Liver (tissue), 3 donors: ENCODE measurements at regions not wholly inside any gene's neighbourhood (a gene's known extent, or its start where the extent isn't known, plus 50 kb on each side); places are given as distances from the start of the nearest gene placed in this dataset.

ENCODE experiments used
- FOXA2 ChIP-seq: IDR thresholded peaks from 2 replicates; pipeline ENCODE4 v1.6.1; 2016; ENCODE audit warnings: antibody characterized with exemption
- GABPA ChIP-seq, 2 donors: IDR thresholded peaks in 1 of 2; conservative IDR thresholded peaks in 1 of 2; 2 replicates each; pipeline ENCODE4 v1.6.1; 2016; ENCODE audit warnings: antibody characterized with exemption in 2 of 2, mild to moderate bottlenecking in 1 of 2, moderate library complexity in 1 of 2
- HNF4A ChIP-seq, 2 donors: conservative IDR thresholded peaks; 2 replicates each; pipeline ENCODE4 v1.6.1; 2016; ENCODE audit warnings: antibody characterized with exemption in 2 of 2, mild to moderate bottlenecking in 2 of 2
- JUND ChIP-seq, 2 donors: IDR thresholded peaks; 2 replicates each; pipeline ENCODE4 v1.6.1; 2016; ENCODE audit warnings: antibody characterized with exemption in 2 of 2
- RAD21 ChIP-seq, 2 donors: IDR thresholded peaks; 2 replicates each; pipeline ENCODE4 v1.6.1; 2016; ENCODE audit warnings: antibody characterized with exemption in 2 of 2, mild to moderate bottlenecking in 2 of 2
- REST ChIP-seq: IDR thresholded peaks from 2 replicates; pipeline ENCODE4 v1.6.1; 2016; ENCODE audit warnings: antibody characterized with exemption, mild to moderate bottlenecking
- RXRA ChIP-seq, 2 donors: IDR thresholded peaks; 2 replicates each; pipeline ENCODE4 v1.6.1; 2017 to 2018; ENCODE audit warnings: antibody characterized with exemption in 2 of 2, mild to moderate bottlenecking in 1 of 2
- SP1 ChIP-seq: IDR thresholded peaks from 2 replicates; pipeline ENCODE4 v1.6.1; 2018; ENCODE audit warnings: antibody characterized with exemption, mild to moderate bottlenecking
- TAF1 ChIP-seq: conservative IDR thresholded peaks from 2 replicates; pipeline ENCODE4 v1.6.1; 2016; ENCODE audit warnings: antibody characterized with exemption, mild to moderate bottlenecking
- YY1 ChIP-seq: IDR thresholded peaks from 2 replicates; pipeline ENCODE4 v1.6.1; 2016; ENCODE audit warnings: antibody characterized with exemption, mild to moderate bottlenecking
- ZBTB33 ChIP-seq: IDR thresholded peaks from 2 replicates; pipeline ENCODE4 v1.6.1; 2016; ENCODE audit warnings: antibody characterized with exemption
- TF ChIP-seq, protein P1 (sequence below): fragments of 150-350 bp; IDR thresholded peaks from 2 replicates; pipeline ENCODE4 v1.5.1; 2017; ENCODE audit warnings: improper control_type of control experiment, low read depth, low read length; ENCODE audit not compliant: missing input control
- TF ChIP-seq, protein P2 (sequence below): IDR thresholded peaks from 2 replicates; pipeline ENCODE4 v1.6.1; 2016; ENCODE audit warnings: antibody characterized with exemption
- TF ChIP-seq, protein P3 (sequence below): IDR thresholded peaks from 2 replicates; pipeline ENCODE4 v1.6.1; 2016; ENCODE audit warnings: antibody characterized with exemption
- donor health status: healthy.
- donor health status: healthy.

GRCh38 chr11:15748132-15748531, 608.2 kb downstream of the SOX6 start:
- TF ChIP-seq HNF4A (conservative IDR thresholded peaks at IDR 0.05) = no peak
- TF ChIP-seq, protein P1, sequence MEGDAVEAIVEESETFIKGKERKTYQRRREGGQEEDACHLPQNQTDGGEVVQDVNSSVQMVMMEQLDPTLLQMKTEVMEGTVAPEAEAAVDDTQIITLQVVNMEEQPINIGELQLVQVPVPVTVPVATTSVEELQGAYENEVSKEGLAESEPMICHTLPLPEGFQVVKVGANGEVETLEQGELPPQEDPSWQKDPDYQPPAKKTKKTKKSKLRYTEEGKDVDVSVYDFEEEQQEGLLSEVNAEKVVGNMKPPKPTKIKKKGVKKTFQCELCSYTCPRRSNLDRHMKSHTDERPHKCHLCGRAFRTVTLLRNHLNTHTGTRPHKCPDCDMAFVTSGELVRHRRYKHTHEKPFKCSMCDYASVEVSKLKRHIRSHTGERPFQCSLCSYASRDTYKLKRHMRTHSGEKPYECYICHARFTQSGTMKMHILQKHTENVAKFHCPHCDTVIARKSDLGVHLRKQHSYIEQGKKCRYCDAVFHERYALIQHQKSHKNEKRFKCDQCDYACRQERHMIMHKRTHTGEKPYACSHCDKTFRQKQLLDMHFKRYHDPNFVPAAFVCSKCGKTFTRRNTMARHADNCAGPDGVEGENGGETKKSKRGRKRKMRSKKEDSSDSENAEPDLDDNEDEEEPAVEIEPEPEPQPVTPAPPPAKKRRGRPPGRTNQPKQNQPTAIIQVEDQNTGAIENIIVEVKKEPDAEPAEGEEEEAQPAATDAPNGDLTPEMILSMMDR = no peak
- TF ChIP-seq REST = no peak
- TF ChIP-seq, protein P2, sequence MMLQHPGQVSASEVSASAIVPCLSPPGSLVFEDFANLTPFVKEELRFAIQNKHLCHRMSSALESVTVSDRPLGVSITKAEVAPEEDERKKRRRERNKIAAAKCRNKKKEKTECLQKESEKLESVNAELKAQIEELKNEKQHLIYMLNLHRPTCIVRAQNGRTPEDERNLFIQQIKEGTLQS = no peak
- TF ChIP-seq SP1 = no peak
- no peak for TF ChIP-seq RXRA (IDR thresholded peaks at IDR 0.05)
- no peak for TF ChIP-seq JUND (IDR thresholded peaks at IDR 0.05)
- TF ChIP-seq ZBTB33 = no peak
- TF ChIP-seq, protein P3, sequence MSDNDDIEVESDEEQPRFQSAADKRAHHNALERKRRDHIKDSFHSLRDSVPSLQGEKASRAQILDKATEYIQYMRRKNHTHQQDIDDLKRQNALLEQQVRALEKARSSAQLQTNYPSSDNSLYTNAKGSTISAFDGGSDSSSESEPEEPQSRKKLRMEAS = no peak
- TF ChIP-seq FOXA2 = no peak
- no peak for TF ChIP-seq TAF1
- no peak for TF ChIP-seq RAD21 (IDR thresholded peaks at IDR 0.05)
- no peak for TF ChIP-seq GABPA (IDR thresholded peaks at IDR 0.05 in 1 of 2, conservative IDR thresholded peaks at IDR 0.05 in 1 of 2)
- TF ChIP-seq YY1 = no peak
